Stimulated activated CD8-positive, alpha-beta memory T cell treated with anti-CD3 and anti-CD28 coated beads, Interleukin-7, amount 100 ng/mL, for 48 hours (primary cell): ENCODE measurements at regions not wholly inside any gene's neighbourhood (a gene's known extent, or its start where the extent isn't known, plus 50 kb on each side); places are given as distances from the start of the nearest gene placed in this dataset.
A peak's percentile ranks its signal among the peaks of the same experiment; 100 is the strongest.
"Not testable (repeated sequence)": the region's sequence is repeated elsewhere in the genome, so short reads cannot be mapped to it uniquely, and the experiment has no call there.

Source experiments
- DNase-seq, 2 donors: peaks; one replicate each; pipeline ENCODE4 v3.0.0-alpha.2; 2020; ENCODE audit warnings: low read depth in 1 of 2; ENCODE audit errors: extremely low read depth in 1 of 2

- no peak for DNase-seq
Measured at GRCh38 chr10:30765022-30765615, 135.6 kb upstream of the LYZL2 start.

GRCh38 chr10:30763918-30764317, 134.4 kb upstream of the LYZL2 start:
- DNase-seq: no peak

GRCh38 chr10:30762620-30763019, 133.1 kb upstream of the LYZL2 start:
- DNase-seq: no peak

- DNase-seq: no peak
Measured at GRCh38 chr10:30759423-30759822, 129.9 kb upstream of the LYZL2 start.

GRCh38 chr10:30758338-30758737, 128.8 kb upstream of the LYZL2 start:
- DNase-seq: no peak

- no peak for DNase-seq
Measured at GRCh38 chr10:30756896-30757295, 127.3 kb upstream of the LYZL2 start.

GRCh38 chr10:30756151-30756550, 126.6 kb upstream of the LYZL2 start:
- DNase-seq: no peak

- DNase-seq: no peak
Measured at GRCh38 chr10:30755441-30755953, 125.9 kb upstream of the LYZL2 start.

- DNase-seq: no peak
Measured at GRCh38 chr10:30752481-30752881, 122.9 kb upstream of the LYZL2 start.

GRCh38 chr10:30751678-30752331, 122.3 kb upstream of the LYZL2 start:
- DNase-seq: peak in 1 of 2 donors; percentile 26

GRCh38 chr10:30750971-30751677, 121.6 kb upstream of the LYZL2 start:
- no peak for DNase-seq

- no peak for DNase-seq
Measured at GRCh38 chr10:30749385-30749784, 119.8 kb upstream of the LYZL2 start.

GRCh38 chr10:30748152-30748973, 118.8 kb upstream of the LYZL2 start:
- DNase-seq: no peak

GRCh38 chr10:30747633-30748032, 118.1 kb upstream of the LYZL2 start:
- peak in 1 of 2 donors; percentile 19 for DNase-seq

GRCh38 chr10:30745953-30746352, 116.4 kb upstream of the LYZL2 start:
- DNase-seq: no peak

- no peak for DNase-seq
Measured at GRCh38 chr10:30744106-30744505, 114.6 kb upstream of the LYZL2 start.

- DNase-seq: no peak
Measured at GRCh38 chr10:30743586-30743985, 114.0 kb upstream of the LYZL2 start.

- no peak for DNase-seq
Measured at GRCh38 chr10:30742471-30742870, 112.9 kb upstream of the LYZL2 start.

GRCh38 chr10:30740774-30741173, 111.2 kb upstream of the LYZL2 start:
- DNase-seq: not testable (repeated sequence)

GRCh38 chr10:30738416-30738815, 108.9 kb upstream of the LYZL2 start:
- no peak for DNase-seq

- DNase-seq: no peak
Measured at GRCh38 chr10:30737931-30738391, 108.4 kb upstream of the LYZL2 start.
